Testis (tissue), 2 donors: ENCODE measurements at regions not wholly inside any gene's neighbourhood (a gene's known extent, or its start where the extent isn't known, plus 50 kb on each side); places are given as distances from the start of the nearest gene placed in this dataset.

Source experiments
- CTCF ChIP-seq, 3 experiments: fragments of 450-650 bp in 2 of 3; fragments of 200-600 bp in 1 of 3; sonication (generic) in 1 of 3; IDR thresholded peaks; one replicate each; pipeline ENCODE4 v1.5.1; 2016 to 2019; ENCODE audit warnings: antibody characterized with exemption in 3 of 3, mild to moderate bottlenecking in 2 of 3, moderate library complexity in 1 of 3
- POLR2A ChIP-seq: fragments of 450-650 bp; IDR thresholded peaks from one replicate; pipeline ENCODE4 v1.6.1; 2017; ENCODE audit warnings: antibody characterized with exemption, mild to moderate bottlenecking, moderate library complexity

- TF ChIP-seq POLR2A (no peak), CTCF (IDR thresholded peaks at IDR 0.05) (no peak)
Observed at GRCh38 chr12:61220337-61220736, 1039.9 kb upstream of the USP15 start.
